ENCODE measurements at regions not wholly inside any gene's neighbourhood (a gene's known extent, or its start where the extent isn't known, plus 50 kb on each side); places are given as distances from the start of the nearest gene placed in this dataset.
A peak's percentile ranks its signal among the peaks of the same experiment; 100 is the strongest.

- no peak for TF ChIP-seq CTCF (IDR thresholded peaks at IDR 0.05)
- H3K9me3 Mint-ChIP-seq, result no peaks in the 10 kb centered on the region
- H3K4me1 Mint-ChIP-seq (ENCODE audit: low read depth), result peaks cover 36% of the 10 kb centered on the region
- H3K27me3 Mint-ChIP-seq (ENCODE audit: insufficient read depth), result no peaks in the 10 kb centered on the region
- peak overlapping the region; percentile 64 for H3K4me3 Mint-ChIP-seq
- H3K27ac Mint-ChIP-seq, result peak overlapping the region; percentile 76
- peaks cover 10% of the 10 kb centered on the region; the same call in 1 of the 2 replicates for H3K36me3 Mint-ChIP-seq (ENCODE audit: low read depth)
- DNase-seq, result peak; percentile 48
Measured at GRCh38 chr2:217732992-217733391, 269.8 kb downstream of the TNS1 start.

GRCh38 chr2:217731805-217732204 is 271.0 kb downstream of the TNS1 start:
- no peak overlapping the region; the same call in 1 of the 2 replicates for H3K27ac Mint-ChIP-seq
- no peak overlapping the region for H3K4me3 Mint-ChIP-seq
- H3K9me3 Mint-ChIP-seq, result no peaks in the 10 kb centered on the region
- DNase-seq, result no peak
- no peak for TF ChIP-seq CTCF (IDR thresholded peaks at IDR 0.05)
- H3K36me3 Mint-ChIP-seq (ENCODE audit: low read depth), result peaks cover 10% of the 10 kb centered on the region; the same call in 1 of the 2 replicates
- H3K4me1 Mint-ChIP-seq (ENCODE audit: low read depth), result peaks cover 48% of the 10 kb centered on the region
- no peaks in the 10 kb centered on the region for H3K27me3 Mint-ChIP-seq (ENCODE audit: insufficient read depth)

GRCh38 chr2:217729421-217730053 is 273.3 kb downstream of the TNS1 start:
- TF ChIP-seq CTCF (IDR thresholded peaks at IDR 0.05), result no peak
- Mint-ChIP-seq H3K4me3 (no peak overlapping the region; the same call in 1 of the 2 replicates), H3K27ac (peak overlapping the region; percentile 64), H3K9me3 (no peaks in the 10 kb centered on the region), H3K4me1 (ENCODE audit: low read depth) (peaks cover 49% of the 10 kb centered on the region), H3K27me3 (ENCODE audit: insufficient read depth) (peaks cover 3% of the 10 kb centered on the region; the same call in 1 of the 2 replicates), H3K36me3 (ENCODE audit: low read depth) (peaks cover 5% of the 10 kb centered on the region; the same call in 1 of the 2 replicates)
- peak; percentile 6 for DNase-seq

- Mint-ChIP-seq H3K4me1 (ENCODE audit: low read depth) (peaks cover 48% of the 10 kb centered on the region), H3K27ac (no peak overlapping the region), H3K9me3 (no peaks in the 10 kb centered on the region), H3K36me3 (ENCODE audit: low read depth) (no peaks in the 10 kb centered on the region), H3K4me3 (no peak overlapping the region), H3K27me3 (ENCODE audit: insufficient read depth) (peaks cover 3% of the 10 kb centered on the region; the same call in 1 of the 2 replicates)
- no peak for TF ChIP-seq CTCF (IDR thresholded peaks at IDR 0.05)
- DNase-seq, result no peak
Measured at GRCh38 chr2:217727801-217728200, 275.0 kb downstream of the TNS1 start.

GRCh38 chr2:217725409-217725808 is 277.4 kb downstream of the TNS1 start:
- Mint-ChIP-seq H3K36me3 (ENCODE audit: low read depth) (no peaks in the 10 kb centered on the region), H3K27me3 (ENCODE audit: insufficient read depth) (peaks cover 3% of the 10 kb centered on the region; the same call in 1 of the 2 replicates), H3K27ac (no peak overlapping the region), H3K4me3 (no peak overlapping the region), H3K9me3 (no peaks in the 10 kb centered on the region), H3K4me1 (ENCODE audit: low read depth) (peaks cover 39% of the 10 kb centered on the region)
- DNase-seq, result no peak
- TF ChIP-seq CTCF (IDR thresholded peaks at IDR 0.05), result no peak

Data from HFFc6 (cell line).